ENCODE measurements at regions not wholly inside any gene's neighbourhood (a gene's known extent, or its start where the extent isn't known, plus 50 kb on each side); places are given as distances from the start of the nearest gene placed in this dataset.

GRCh38 chr1:17877316-17877715, 122.2 kb downstream of the ACTL8 start:
- POLR2A ChIA-PET = no interaction called here
- DNase-seq = no peak
- Histone ChIP-seq H3K27ac (ENCODE audit: low read depth, low read length) (no peak overlapping the region), H3K36me3 (ENCODE audit: insufficient read depth, low read length) (no peaks in the 10 kb centered on the region), H3K27me3 (ENCODE audit: insufficient read depth, low read length, poor library complexity, severe bottlenecking) (no peaks in the 10 kb centered on the region), H3K4me1 (ENCODE audit: insufficient read depth, low read length) (no peaks in the 10 kb centered on the region), H3K9me3 (ENCODE audit: low read length) (no peaks in the 10 kb centered on the region), H3K4me3 (ENCODE audit: low read length) (no peak overlapping the region)
- no peaks in the 10 kb centered on the region for H3K36me3 Mint-ChIP-seq
- no peak overlapping the region for H3K4me3 Mint-ChIP-seq
- H3K27me3 Mint-ChIP-seq = peaks cover 0 to 4% of the 10 kb centered on the region in 2 donors
- H3K9me3 Mint-ChIP-seq = peaks cover 0 to 2% (median 2%) of the 10 kb centered on the region in 5 donors
- H3K4me1 Mint-ChIP-seq = no peaks in the 10 kb centered on the region
- no peak overlapping the region for H3K27ac Mint-ChIP-seq
- CTCF ChIA-PET = no interaction called here

GRCh38 chr1:17877896-17878295, 122.8 kb downstream of the ACTL8 start:
- no peaks in the 10 kb centered on the region for H3K27me3 ChIP-seq (ENCODE audit: insufficient read depth, low read length, poor library complexity, severe bottlenecking)
- Mint-ChIP-seq H3K4me3 (no peak overlapping the region), H3K9me3 (peaks cover 0 to 2% (median under 1%) of the 10 kb centered on the region in 5 donors), H3K27ac (no peak overlapping the region), H3K4me1 (no peaks in the 10 kb centered on the region), H3K27me3 (peaks cover 0 to 4% of the 10 kb centered on the region in 2 donors), H3K36me3 (no peaks in the 10 kb centered on the region)
- ChIA-PET CTCF (no interaction called here), POLR2A (no interaction called here)
- no peak overlapping the region for H3K4me3 ChIP-seq (ENCODE audit: low read length)
- H3K9me3 ChIP-seq (ENCODE audit: low read length) = no peaks in the 10 kb centered on the region
- DNase-seq = no peak
- no peak overlapping the region for H3K27ac ChIP-seq (ENCODE audit: low read depth, low read length)
- no peaks in the 10 kb centered on the region for H3K36me3 ChIP-seq (ENCODE audit: insufficient read depth, low read length)
- H3K4me1 ChIP-seq (ENCODE audit: insufficient read depth, low read length) = no peaks in the 10 kb centered on the region

GRCh38 chr1:17878837-17879236, 123.7 kb downstream of the ACTL8 start:
- H3K4me1 ChIP-seq (ENCODE audit: insufficient read depth, low read length) = no peaks in the 10 kb centered on the region
- ChIA-PET POLR2A (no interaction called here), CTCF (no interaction called here)
- no peaks in the 10 kb centered on the region for H3K27me3 ChIP-seq (ENCODE audit: insufficient read depth, low read length, poor library complexity, severe bottlenecking)
- peaks cover 4 to 5% of the 10 kb centered on the region in 2 donors for H3K27me3 Mint-ChIP-seq
- no peaks in the 10 kb centered on the region for H3K36me3 ChIP-seq (ENCODE audit: insufficient read depth, low read length)
- no peak overlapping the region for H3K27ac Mint-ChIP-seq
- H3K9me3 Mint-ChIP-seq = peaks cover 0 to 2% (median 0%) of the 10 kb centered on the region in 5 donors
- no peaks in the 10 kb centered on the region for H3K9me3 ChIP-seq (ENCODE audit: low read length)
- H3K4me3 ChIP-seq (ENCODE audit: low read length) = no peak overlapping the region
- no peaks in the 10 kb centered on the region for H3K4me1 Mint-ChIP-seq
- no peak for DNase-seq
- no peak overlapping the region for H3K4me3 Mint-ChIP-seq
- no peak overlapping the region for H3K27ac ChIP-seq (ENCODE audit: low read depth, low read length)
- no peaks in the 10 kb centered on the region for H3K36me3 Mint-ChIP-seq

GRCh38 chr1:17880449-17880848, 125.3 kb downstream of the ACTL8 start:
- Histone ChIP-seq H3K9me3 (ENCODE audit: low read length) (no peaks in the 10 kb centered on the region), H3K4me1 (ENCODE audit: insufficient read depth, low read length) (no peaks in the 10 kb centered on the region), H3K27ac (ENCODE audit: low read depth, low read length) (no peak overlapping the region), H3K4me3 (ENCODE audit: low read length) (no peak overlapping the region), H3K36me3 (ENCODE audit: insufficient read depth, low read length) (no peaks in the 10 kb centered on the region), H3K27me3 (ENCODE audit: insufficient read depth, low read length, poor library complexity, severe bottlenecking) (no peaks in the 10 kb centered on the region)
- CTCF ChIA-PET = no interaction called here
- POLR2A ChIA-PET = no interaction called here
- Mint-ChIP-seq H3K4me1 (no peaks in the 10 kb centered on the region), H3K4me3 (no peak overlapping the region), H3K36me3 (no peaks in the 10 kb centered on the region), H3K27ac (no peak overlapping the region), H3K9me3 (peaks cover 0 to 1% (median 0%) of the 10 kb centered on the region in 5 donors), H3K27me3 (peaks cover 7 to 12% of the 10 kb centered on the region in 2 donors)
- no peak for DNase-seq

GRCh38 chr1:17881761-17882160, 126.6 kb downstream of the ACTL8 start:
- no peak overlapping the region for H3K27ac Mint-ChIP-seq
- Histone ChIP-seq H3K27me3 (ENCODE audit: insufficient read depth, low read length, poor library complexity, severe bottlenecking) (no peaks in the 10 kb centered on the region), H3K27ac (ENCODE audit: low read depth, low read length) (no peak overlapping the region), H3K9me3 (ENCODE audit: low read length) (no peaks in the 10 kb centered on the region), H3K4me3 (ENCODE audit: low read length) (no peak overlapping the region), H3K36me3 (ENCODE audit: insufficient read depth, low read length) (no peaks in the 10 kb centered on the region), H3K4me1 (ENCODE audit: insufficient read depth, low read length) (no peaks in the 10 kb centered on the region)
- no peaks in the 10 kb centered on the region for H3K9me3 Mint-ChIP-seq
- no peak for DNase-seq
- H3K27me3 Mint-ChIP-seq = peaks cover 7 to 14% of the 10 kb centered on the region in 2 donors
- POLR2A ChIA-PET = no interaction called here
- CTCF ChIA-PET = no interaction called here
- H3K36me3 Mint-ChIP-seq = no peaks in the 10 kb centered on the region
- no peak overlapping the region for H3K4me3 Mint-ChIP-seq
- H3K4me1 Mint-ChIP-seq = no peaks in the 10 kb centered on the region

- DNase-seq = no peak
- no peak overlapping the region for H3K27ac Mint-ChIP-seq
- Histone ChIP-seq H3K27me3 (ENCODE audit: insufficient read depth, low read length, poor library complexity, severe bottlenecking) (no peaks in the 10 kb centered on the region), H3K4me3 (ENCODE audit: low read length) (no peak overlapping the region), H3K36me3 (ENCODE audit: insufficient read depth, low read length) (no peaks in the 10 kb centered on the region), H3K27ac (ENCODE audit: low read depth, low read length) (no peak overlapping the region), H3K4me1 (ENCODE audit: insufficient read depth, low read length) (no peaks in the 10 kb centered on the region), H3K9me3 (ENCODE audit: low read length) (no peaks in the 10 kb centered on the region)
- H3K9me3 Mint-ChIP-seq = no peaks in the 10 kb centered on the region
- H3K4me3 Mint-ChIP-seq = no peak overlapping the region
- CTCF ChIA-PET = no interaction called here
- H3K36me3 Mint-ChIP-seq = no peaks in the 10 kb centered on the region
- POLR2A ChIA-PET = no interaction called here
- peaks cover 9 to 15% of the 10 kb centered on the region in 2 donors for H3K27me3 Mint-ChIP-seq
- H3K4me1 Mint-ChIP-seq = no peaks in the 10 kb centered on the region
Observed at GRCh38 chr1:17883136-17883535, 128.0 kb downstream of the ACTL8 start.

GRCh38 chr1:17883662-17884395, 128.7 kb downstream of the ACTL8 start:
- no peaks in the 10 kb centered on the region for H3K4me1 ChIP-seq (ENCODE audit: insufficient read depth, low read length)
- H3K27me3 Mint-ChIP-seq = peaks cover 9 to 17% of the 10 kb centered on the region in 2 donors
- no peaks in the 10 kb centered on the region for H3K27me3 ChIP-seq (ENCODE audit: insufficient read depth, low read length, poor library complexity, severe bottlenecking)

GRCh38 chr1:17885663-17886320, 130.7 kb downstream of the ACTL8 start:
- Histone ChIP-seq H3K4me3 (ENCODE audit: low read length) (no peak overlapping the region), H3K27me3 (ENCODE audit: insufficient read depth, low read length, poor library complexity, severe bottlenecking) (no peaks in the 10 kb centered on the region), H3K36me3 (ENCODE audit: insufficient read depth, low read length) (no peaks in the 10 kb centered on the region), H3K4me1 (ENCODE audit: insufficient read depth, low read length) (no peaks in the 10 kb centered on the region), H3K9me3 (ENCODE audit: low read length) (no peaks in the 10 kb centered on the region), H3K27ac (ENCODE audit: low read depth, low read length) (no peak overlapping the region)
- Mint-ChIP-seq H3K4me1 (no peaks in the 10 kb centered on the region), H3K27me3 (peaks cover 9 to 22% of the 10 kb centered on the region in 2 donors), H3K36me3 (no peaks in the 10 kb centered on the region), H3K4me3 (no peak overlapping the region), H3K9me3 (no peaks in the 10 kb centered on the region), H3K27ac (peak overlapping the region in 1 of 8 donors; percentile 0)
- no peak for DNase-seq
- POLR2A ChIA-PET = no interaction called here
- CTCF ChIA-PET = no interaction called here

More at GRCh38 chr1:17883662-17884395, 128.7 kb downstream of the ACTL8 start:
- no peaks in the 10 kb centered on the region for H3K36me3 Mint-ChIP-seq
- POLR2A ChIA-PET = no interaction called here
- Histone ChIP-seq H3K9me3 (ENCODE audit: low read length) (no peaks in the 10 kb centered on the region), H3K27ac (ENCODE audit: low read depth, low read length) (no peak overlapping the region), H3K36me3 (ENCODE audit: insufficient read depth, low read length) (no peaks in the 10 kb centered on the region), H3K4me3 (ENCODE audit: low read length) (no peak overlapping the region)
- no peaks in the 10 kb centered on the region for H3K9me3 Mint-ChIP-seq
- no peak overlapping the region for H3K4me3 Mint-ChIP-seq
- H3K27ac Mint-ChIP-seq = no peak overlapping the region
- no peak for DNase-seq
- H3K4me1 Mint-ChIP-seq = no peaks in the 10 kb centered on the region
- CTCF ChIA-PET = no interaction called here
